ENCODE measurements at regions not wholly inside any gene's neighbourhood (a gene's known extent, or its start where the extent isn't known, plus 50 kb on each side); places are given as distances from the start of the nearest gene placed in this dataset.

DNA sequence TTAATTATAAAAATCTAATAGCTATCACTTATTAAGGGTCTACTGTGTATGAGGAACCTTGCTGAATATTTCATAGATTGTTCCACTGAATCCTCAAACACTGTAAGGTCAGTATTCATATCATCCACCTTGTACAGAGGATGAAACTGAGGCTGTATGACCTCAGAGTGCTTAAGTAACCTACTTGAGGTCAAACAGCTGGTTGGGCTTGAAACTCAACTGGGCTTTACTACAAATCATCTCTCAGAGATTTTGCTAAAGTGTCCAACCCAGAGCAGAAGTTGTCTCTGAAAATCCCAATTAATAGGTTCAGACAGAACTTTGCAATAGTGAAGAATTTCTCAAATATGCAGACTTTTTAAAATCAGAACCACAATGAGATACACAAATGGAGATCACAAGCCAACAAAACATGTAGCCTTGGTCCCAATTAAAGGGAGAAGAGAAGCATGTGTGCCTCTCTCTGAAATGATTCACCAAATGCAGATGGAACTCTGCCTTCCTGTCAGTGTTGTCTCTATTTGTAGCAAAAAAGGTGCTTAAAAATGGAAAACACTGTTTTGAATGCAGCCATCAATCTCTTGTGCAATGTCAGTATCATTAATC is 131.4 kb downstream of the FAM114A2 start:
- Mint-ChIP-seq H3K4me1 (ENCODE audit: unreplicated experiment) (no peaks in the 10 kb centered on the region), H3K4me3 (no peak overlapping the region), H3K36me3 (no peaks in the 10 kb centered on the region), H3K27ac (no peak overlapping the region), H3K27me3 (no peaks in the 10 kb centered on the region), H3K9me3 (no peaks in the 10 kb centered on the region)
- no peak for DNase-seq (ENCODE audit: extremely low spot score, unreplicated experiment)
- TF ChIP-seq, protein P1, sequence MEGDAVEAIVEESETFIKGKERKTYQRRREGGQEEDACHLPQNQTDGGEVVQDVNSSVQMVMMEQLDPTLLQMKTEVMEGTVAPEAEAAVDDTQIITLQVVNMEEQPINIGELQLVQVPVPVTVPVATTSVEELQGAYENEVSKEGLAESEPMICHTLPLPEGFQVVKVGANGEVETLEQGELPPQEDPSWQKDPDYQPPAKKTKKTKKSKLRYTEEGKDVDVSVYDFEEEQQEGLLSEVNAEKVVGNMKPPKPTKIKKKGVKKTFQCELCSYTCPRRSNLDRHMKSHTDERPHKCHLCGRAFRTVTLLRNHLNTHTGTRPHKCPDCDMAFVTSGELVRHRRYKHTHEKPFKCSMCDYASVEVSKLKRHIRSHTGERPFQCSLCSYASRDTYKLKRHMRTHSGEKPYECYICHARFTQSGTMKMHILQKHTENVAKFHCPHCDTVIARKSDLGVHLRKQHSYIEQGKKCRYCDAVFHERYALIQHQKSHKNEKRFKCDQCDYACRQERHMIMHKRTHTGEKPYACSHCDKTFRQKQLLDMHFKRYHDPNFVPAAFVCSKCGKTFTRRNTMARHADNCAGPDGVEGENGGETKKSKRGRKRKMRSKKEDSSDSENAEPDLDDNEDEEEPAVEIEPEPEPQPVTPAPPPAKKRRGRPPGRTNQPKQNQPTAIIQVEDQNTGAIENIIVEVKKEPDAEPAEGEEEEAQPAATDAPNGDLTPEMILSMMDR (conservative IDR thresholded peaks at IDR 0.05), result no peak

DNA sequence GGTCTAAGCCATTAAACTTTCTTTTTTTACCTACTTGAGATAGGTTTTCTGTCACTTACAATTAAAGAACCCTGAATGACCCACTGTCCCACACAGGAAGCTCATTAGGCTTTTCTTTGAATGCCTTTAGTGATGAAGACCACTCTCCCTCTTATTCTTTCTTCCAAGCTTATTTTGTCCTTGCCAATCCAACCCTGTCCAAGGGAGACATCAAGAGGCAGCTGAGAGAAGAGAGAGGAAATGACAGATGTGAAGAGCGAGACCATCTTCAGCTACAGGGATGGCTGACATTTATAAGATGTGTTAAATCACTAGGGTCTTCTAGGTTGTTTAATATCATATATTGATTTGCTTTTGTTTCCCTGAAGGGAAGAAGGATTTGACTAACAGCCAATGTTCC is 133.5 kb downstream of the FAM114A2 start:
- no peak overlapping the region for H3K4me3 Mint-ChIP-seq
- TF ChIP-seq, protein P1 (conservative IDR thresholded peaks at IDR 0.05), result peak; percentile 20

DNA sequence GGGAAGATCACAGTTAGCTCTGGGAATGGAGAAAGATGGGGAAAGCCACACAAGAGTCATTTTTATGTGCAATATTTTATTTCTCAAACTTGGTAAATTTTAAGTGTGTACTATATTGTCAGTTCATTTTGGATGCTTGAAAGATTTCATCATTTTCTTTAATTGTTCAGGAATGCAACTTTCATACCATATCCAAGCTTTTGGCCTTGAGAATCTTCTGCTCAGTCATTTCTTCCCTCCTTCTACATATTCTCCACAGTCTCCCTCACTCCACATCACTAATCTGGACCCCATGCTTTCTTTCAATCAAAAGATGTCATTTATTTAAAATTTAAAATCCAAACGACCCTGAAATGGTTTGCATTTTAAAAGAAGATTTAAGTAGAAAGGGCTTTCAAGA is 135.4 kb downstream of the FAM114A2 start:
- Mint-ChIP-seq H3K27me3 (no peaks in the 10 kb centered on the region), H3K4me1 (ENCODE audit: unreplicated experiment) (no peaks in the 10 kb centered on the region), H3K4me3 (no peak overlapping the region), H3K36me3 (no peaks in the 10 kb centered on the region), H3K9me3 (no peaks in the 10 kb centered on the region), H3K27ac (no peak overlapping the region)
- TF ChIP-seq, protein P1 (conservative IDR thresholded peaks at IDR 0.05), result no peak
- no peak for DNase-seq (ENCODE audit: extremely low spot score, unreplicated experiment)

More for the DNA sequence above, 133.5 kb downstream of the FAM114A2 start:
- no peaks in the 10 kb centered on the region for H3K36me3 Mint-ChIP-seq
- no peak overlapping the region for H3K27ac Mint-ChIP-seq
- H3K27me3 Mint-ChIP-seq, result no peaks in the 10 kb centered on the region
- H3K4me1 Mint-ChIP-seq (ENCODE audit: unreplicated experiment), result no peaks in the 10 kb centered on the region
- H3K9me3 Mint-ChIP-seq, result no peaks in the 10 kb centered on the region
- DNase-seq (ENCODE audit: extremely low spot score, unreplicated experiment), result no peak

DNA sequence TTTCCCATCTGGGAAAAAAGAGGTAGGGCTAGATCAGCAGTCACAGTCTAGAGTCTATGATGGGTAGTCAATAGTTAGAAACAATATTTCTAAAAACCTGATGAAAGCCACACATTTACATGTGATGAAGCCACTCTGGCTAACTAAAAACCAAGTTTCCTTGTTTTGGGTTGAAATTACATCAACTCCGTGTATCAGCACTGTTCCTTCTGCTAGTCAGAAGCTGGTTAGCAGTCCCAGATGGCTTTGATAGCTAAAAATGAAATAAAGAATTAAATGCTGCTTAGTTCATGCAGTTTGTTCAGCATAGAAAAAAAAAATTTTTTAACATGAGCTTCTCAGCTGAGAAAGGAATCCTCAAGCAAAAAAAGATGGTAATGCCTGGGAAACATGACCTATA is 136.7 kb downstream of the FAM114A2 start:
- no peaks in the 10 kb centered on the region for H3K36me3 Mint-ChIP-seq
- no peak overlapping the region for H3K4me3 Mint-ChIP-seq
- TF ChIP-seq, protein P1 (conservative IDR thresholded peaks at IDR 0.05), result no peak
- no peak overlapping the region for H3K27ac Mint-ChIP-seq
- H3K4me1 Mint-ChIP-seq (ENCODE audit: unreplicated experiment), result no peaks in the 10 kb centered on the region
- no peaks in the 10 kb centered on the region for H3K9me3 Mint-ChIP-seq
- no peaks in the 10 kb centered on the region for H3K27me3 Mint-ChIP-seq
- no peak for DNase-seq (ENCODE audit: extremely low spot score, unreplicated experiment)

DNA sequence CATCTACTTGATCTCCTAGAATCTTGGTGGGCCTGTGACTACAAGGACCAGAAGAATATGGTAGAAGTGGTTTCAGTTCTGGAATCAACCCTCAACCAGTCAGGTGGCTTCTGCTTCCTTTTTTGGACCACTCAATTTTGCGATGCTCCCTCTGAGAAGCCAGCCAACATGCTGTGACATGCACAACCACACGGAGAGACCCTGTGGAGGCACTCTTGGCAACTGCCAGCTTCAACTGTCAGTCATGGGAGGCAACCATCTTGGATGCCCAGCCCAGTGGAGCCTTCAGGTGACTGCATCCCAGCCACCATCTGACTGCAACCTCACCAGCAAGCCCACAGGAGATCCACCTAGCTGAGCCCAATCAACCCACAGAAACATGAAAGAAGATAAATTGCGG is 137.3 kb downstream of the FAM114A2 start:
- no peaks in the 10 kb centered on the region for H3K27me3 Mint-ChIP-seq

More for the DNA sequence above, 137.3 kb downstream of the FAM114A2 start:
- TF ChIP-seq, protein P1 (conservative IDR thresholded peaks at IDR 0.05), result no peak
- Mint-ChIP-seq H3K4me1 (ENCODE audit: unreplicated experiment) (no peaks in the 10 kb centered on the region), H3K27ac (no peak overlapping the region), H3K36me3 (no peaks in the 10 kb centered on the region), H3K9me3 (no peaks in the 10 kb centered on the region), H3K4me3 (no peak overlapping the region)
- no peak for DNase-seq (ENCODE audit: extremely low spot score, unreplicated experiment)
